Body of pancreas (tissue), 4 donors: ENCODE measurements at regions not wholly inside any gene's neighbourhood (a gene's known extent, or its start where the extent isn't known, plus 50 kb on each side); places are given as distances from the start of the nearest gene placed in this dataset.

Source experiments
- ATAC-seq: fragments of 150-250 bp; one replicate; pipeline ENCODE4 v1.9.1; 2016
- DNase-seq, 4 donors: peaks; one replicate each; pipeline ENCODE4 v3.0.0-alpha.2; 2019
- H3K27ac ChIP-seq, 4 donors: fragments of 200-600 bp; sonication (generic); 1 replicate in 3 of 4; 2 replicates in 1 of 4; pipeline versions ENCODE4 v1.5.1 to v1.6.1; 2016 to 2019; ENCODE audit warnings: mild to moderate bottlenecking in 1 of 4, mixed read lengths in 1 of 4, moderate library complexity in 1 of 4
- H3K27me3 ChIP-seq, 2 donors: fragments of 200-600 bp; sonication (generic); one replicate each; pipeline ENCODE4 v1.6.0; 2016; ENCODE audit warnings: mild to moderate bottlenecking in 1 of 2
- H3K36me3 ChIP-seq, 2 donors: fragments of 200-600 bp; sonication (generic); replicated peaks in 1 of 2; 2 replicates each; pipeline ENCODE4 v1.5.1; 2016; ENCODE audit warnings: low read depth in 2 of 2; ENCODE audit not compliant: insufficient read depth in 1 of 2
- H3K4me1 ChIP-seq: fragments of 200-600 bp; sonication (generic); one replicate; pipeline ENCODE4 v1.6.0; 2016
- H3K4me3 ChIP-seq, 2 donors: fragments of 200-600 bp; sonication (generic); 1 replicate in 1 of 2; 2 replicates in 1 of 2; pipeline ENCODE4 v1.5.1; 2016 to 2019
- H3K9me3 ChIP-seq, 3 donors: fragments of 200-600 bp; sonication (generic); 1 replicate in 2 of 3; 2 replicates in 1 of 3; pipeline ENCODE4 v1.5.1; 2016
- POLR2A ChIP-seq, 3 donors: fragments of 450-650 bp; IDR thresholded peaks; one replicate each; pipeline ENCODE4 v1.6.1; 2016; ENCODE audit warnings: antibody characterized with exemption in 3 of 3, mild to moderate bottlenecking in 2 of 3
- WGBS, 2 donors: methylation state at CpG; one replicate each; pipeline ENCODE4 v1.1.5; 2017; 5-methylcytosine and 5-hydroxymethylcytosine counted together
- intact Hi-C: fragments of 100-400 bp; cut with DNase I; formaldehyde crosslinking; loops from one replicate; pipeline ENCODE4 v1.15.1; 2023
- TF ChIP-seq, protein P1 (sequence below), 7 experiments: fragments of 450-650 bp in 4 of 7; fragments of 200-600 bp in 3 of 7; sonication (generic) in 3 of 7; IDR thresholded peaks; one replicate each; pipeline ENCODE4 v1.5.1; 2016 to 2019; ENCODE audit warnings: antibody characterized with exemption in 7 of 7

DNA sequence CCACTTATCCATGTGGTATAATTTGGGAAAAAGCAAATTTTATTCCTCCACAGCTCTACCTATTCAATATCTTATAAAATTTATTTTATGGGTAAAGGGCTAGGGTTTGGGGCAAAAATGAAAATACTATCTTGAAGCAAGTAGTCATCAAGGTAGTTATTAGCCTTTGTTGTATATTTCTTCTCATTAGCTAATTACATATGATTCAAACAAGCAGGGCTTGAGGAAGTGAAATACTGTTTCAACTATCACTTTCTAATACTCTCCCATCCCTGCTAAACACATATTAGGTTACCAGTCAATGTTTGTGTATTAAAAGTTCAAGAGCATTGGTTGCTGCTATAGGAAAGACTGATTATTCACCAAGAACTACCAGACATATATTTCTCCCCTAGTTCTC lies 517.3 kb downstream of the METTL15 start:
- no peak overlapping the region for H3K27ac ChIP-seq
- no peak overlapping the region for H3K4me3 ChIP-seq
- H3K36me3 ChIP-seq, result no peaks in the 10 kb centered on the region
- DNase-seq (no peak), ATAC-seq (no peak)
- no peaks in the 10 kb centered on the region for H3K27me3 ChIP-seq
- no peaks in the 10 kb centered on the region for H3K4me1 ChIP-seq
- H3K9me3 ChIP-seq, result no peaks in the 10 kb centered on the region
- intact Hi-C loops, result no loop called here
- no peak for TF ChIP-seq POLR2A (IDR thresholded peaks at IDR 0.05)
- TF ChIP-seq, protein P1, sequence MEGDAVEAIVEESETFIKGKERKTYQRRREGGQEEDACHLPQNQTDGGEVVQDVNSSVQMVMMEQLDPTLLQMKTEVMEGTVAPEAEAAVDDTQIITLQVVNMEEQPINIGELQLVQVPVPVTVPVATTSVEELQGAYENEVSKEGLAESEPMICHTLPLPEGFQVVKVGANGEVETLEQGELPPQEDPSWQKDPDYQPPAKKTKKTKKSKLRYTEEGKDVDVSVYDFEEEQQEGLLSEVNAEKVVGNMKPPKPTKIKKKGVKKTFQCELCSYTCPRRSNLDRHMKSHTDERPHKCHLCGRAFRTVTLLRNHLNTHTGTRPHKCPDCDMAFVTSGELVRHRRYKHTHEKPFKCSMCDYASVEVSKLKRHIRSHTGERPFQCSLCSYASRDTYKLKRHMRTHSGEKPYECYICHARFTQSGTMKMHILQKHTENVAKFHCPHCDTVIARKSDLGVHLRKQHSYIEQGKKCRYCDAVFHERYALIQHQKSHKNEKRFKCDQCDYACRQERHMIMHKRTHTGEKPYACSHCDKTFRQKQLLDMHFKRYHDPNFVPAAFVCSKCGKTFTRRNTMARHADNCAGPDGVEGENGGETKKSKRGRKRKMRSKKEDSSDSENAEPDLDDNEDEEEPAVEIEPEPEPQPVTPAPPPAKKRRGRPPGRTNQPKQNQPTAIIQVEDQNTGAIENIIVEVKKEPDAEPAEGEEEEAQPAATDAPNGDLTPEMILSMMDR (IDR thresholded peaks at IDR 0.05), result no peak

DNA sequence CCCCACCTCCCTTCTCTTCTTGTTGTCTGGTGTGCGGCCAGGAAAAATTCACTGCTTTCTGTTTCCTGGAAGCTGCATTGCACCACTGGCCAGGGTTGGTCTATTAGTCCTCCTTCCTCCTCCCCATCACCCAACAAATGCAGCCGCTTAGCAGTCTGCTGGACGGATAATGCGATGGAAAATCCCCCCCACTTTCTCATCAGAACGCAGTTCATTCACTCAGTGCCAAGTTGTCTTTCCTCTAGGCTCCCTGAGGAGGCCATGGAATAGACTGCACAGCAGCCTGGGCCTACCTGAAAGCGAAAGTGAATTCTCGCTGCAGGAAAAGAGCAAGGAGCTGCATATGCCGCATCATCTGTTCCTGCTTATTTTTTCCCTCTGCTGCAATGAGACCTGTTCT lies 513.6 kb downstream of the METTL15 start:
- Histone ChIP-seq H3K27me3 (no peaks in the 10 kb centered on the region), H3K4me3 (no peak overlapping the region), H3K27ac (no peak overlapping the region), H3K36me3 (no peaks in the 10 kb centered on the region), H3K4me1 (no peaks in the 10 kb centered on the region), H3K9me3 (no peaks in the 10 kb centered on the region)
- no peak for TF ChIP-seq POLR2A (IDR thresholded peaks at IDR 0.05)
- TF ChIP-seq, protein P1 (IDR thresholded peaks at IDR 0.05), result no peak
- WGBS, 2 donors, result 66 to 67% methylated on average over 8 of the region's 8 CpGs
- DNase-seq, result no peak
- intact Hi-C loops, result no loop called here
- no peak for ATAC-seq

DNA sequence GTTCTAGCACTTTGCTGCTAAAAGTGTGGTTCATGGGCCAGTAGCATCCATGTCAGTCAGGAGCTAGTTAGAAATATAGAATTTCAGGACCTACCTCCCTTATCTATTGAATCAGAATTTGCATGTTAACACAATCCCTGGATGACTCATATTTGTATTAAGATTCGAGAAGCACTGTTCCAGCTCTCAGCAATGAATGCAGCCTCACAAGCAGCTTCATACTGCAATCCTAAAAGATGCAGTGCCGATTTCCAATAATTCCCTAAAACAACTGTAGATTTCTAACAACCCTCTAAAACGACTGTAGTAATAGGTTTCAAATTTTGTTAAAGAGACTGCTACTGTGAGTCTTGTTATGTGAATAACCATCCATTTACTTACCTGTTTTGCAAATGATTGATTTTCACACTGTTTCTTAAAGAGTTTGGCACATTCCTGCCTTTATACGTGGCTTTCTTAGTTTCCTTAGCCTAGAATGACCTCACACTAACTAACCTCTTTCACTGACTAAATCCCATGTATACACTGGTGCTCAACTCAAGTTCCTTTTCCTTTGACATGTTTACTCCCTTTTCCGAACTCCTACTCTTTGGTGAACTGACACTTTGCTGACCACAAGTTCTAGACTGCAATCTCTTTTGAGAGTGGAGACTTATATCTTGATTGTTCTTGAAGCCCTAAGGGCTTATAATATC lies 511.8 kb downstream of the METTL15 start:
- no peak overlapping the region for H3K27ac ChIP-seq
- H3K27me3 ChIP-seq, result no peaks in the 10 kb centered on the region
- intact Hi-C loops, result no loop called here
- H3K4me1 ChIP-seq, result no peaks in the 10 kb centered on the region
- H3K9me3 ChIP-seq, result no peaks in the 10 kb centered on the region
- TF ChIP-seq, protein P1 (IDR thresholded peaks at IDR 0.05), result no peak
- no peak for TF ChIP-seq POLR2A (IDR thresholded peaks at IDR 0.05)
- ATAC-seq, result no peak
- no peak overlapping the region for H3K4me3 ChIP-seq
- 49 to 52% methylated on average over 5 of the region's 5 CpGs for WGBS, 2 donors
- no peak for DNase-seq
- no peaks in the 10 kb centered on the region for H3K36me3 ChIP-seq

DNA sequence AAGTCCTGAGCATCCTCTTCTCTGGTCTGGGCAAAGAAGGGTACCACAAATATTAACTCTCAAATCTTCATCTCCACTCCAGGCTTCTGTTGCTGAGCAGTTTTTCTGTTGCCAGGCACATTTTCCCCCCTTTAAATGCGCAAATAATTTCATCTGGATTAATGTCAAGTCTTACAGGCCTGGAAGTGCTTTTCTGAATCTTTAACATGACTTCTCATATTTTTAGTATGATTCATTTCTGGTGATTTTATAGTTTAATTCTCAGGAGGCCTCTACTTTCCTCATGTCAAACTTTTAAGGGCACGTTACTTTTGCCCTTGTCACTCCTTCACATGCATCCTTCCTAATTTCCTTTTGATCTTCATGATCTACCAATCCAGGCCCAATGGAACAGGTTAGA lies 510.2 kb downstream of the METTL15 start:
- Histone ChIP-seq H3K4me3 (no peak overlapping the region), H3K36me3 (no peaks in the 10 kb centered on the region), H3K27me3 (no peaks in the 10 kb centered on the region), H3K9me3 (no peaks in the 10 kb centered on the region), H3K27ac (no peak overlapping the region), H3K4me1 (no peaks in the 10 kb centered on the region)
- 80 to 86% methylated on average over 2 of the region's 2 CpGs for WGBS, 2 donors
- ATAC-seq (no peak), DNase-seq (no peak)
- TF ChIP-seq, protein P1 (IDR thresholded peaks at IDR 0.05), result no peak
- TF ChIP-seq POLR2A (IDR thresholded peaks at IDR 0.05), result no peak
- intact Hi-C loops, result no loop called here
